ENCODE measurements at regions not wholly inside any gene's neighbourhood (a gene's known extent, or its start where the extent isn't known, plus 50 kb on each side); places are given as distances from the start of the nearest gene placed in this dataset.

DNA sequence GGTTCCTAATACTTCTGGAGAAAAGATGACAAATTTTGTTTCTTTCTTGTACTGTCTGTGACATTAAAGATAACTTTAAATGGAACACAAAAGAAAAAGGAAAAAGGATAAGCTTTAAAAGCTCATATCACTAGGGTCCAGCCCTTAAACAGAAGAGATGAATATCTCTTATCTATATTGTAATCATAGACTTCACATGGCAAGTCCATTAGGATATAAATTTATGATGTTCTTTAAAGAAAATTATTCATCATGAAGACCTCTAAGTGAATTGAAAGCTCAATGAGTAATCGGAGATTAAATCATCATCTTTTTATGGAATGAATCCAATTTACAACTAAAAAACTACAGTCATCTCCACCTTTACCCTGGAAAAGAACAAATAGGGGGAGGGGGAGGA lies 111.6 kb upstream of the SATB2 start:
- H3K4me2 ChIP-seq (ENCODE audit: control insufficient read depth, insufficient read depth): no peak overlapping the region
- H3K27me3 ChIP-seq (replicated peaks in 1 of 2; ENCODE audit: control insufficient read depth in 2 of 2, insufficient read depth in 2 of 2, low read length in 1 of 2): no peaks in the 10 kb centered on the region; a peak in 1 of 4 replicates
- ChIA-PET SMC1A (ENCODE audit: uncharacterized antibody, unreplicated experiment) (no interaction called here), CTCF (no interaction called here), RAD21 (ENCODE audit: unreplicated experiment) (no interaction called here), POLR2A (no interaction called here)
- no peak overlapping the region for H3K9ac ChIP-seq (ENCODE audit: control insufficient read depth, insufficient read depth, low read length)
- H3K36me3 ChIP-seq (ENCODE audit: control insufficient read depth in 2 of 2, insufficient read depth in 2 of 2, low read length in 1 of 2): no peaks in the 10 kb centered on the region
- H3K9me3 ChIP-seq (replicated peaks; ENCODE audit: control insufficient read depth, insufficient read depth, low read length): no peaks in the 10 kb centered on the region
- intact Hi-C loops (cut with micrococcal nuclease; ENCODE audit: unreplicated experiment) (no loop called here), in situ Hi-C loops (cut with MboI) (no loop called here)
- no peaks in the 10 kb centered on the region for H3K4me1 ChIP-seq (ENCODE audit: control insufficient read depth, insufficient read depth, low read length)
- no peak for DNase-seq (ENCODE audit: low read depth, low spot score)
- no peak overlapping the region for H3K27ac ChIP-seq (ENCODE audit: control insufficient read depth, insufficient read depth)
- no peaks in the 10 kb centered on the region for H3K79me2 ChIP-seq (ENCODE audit: control insufficient read depth, insufficient read depth, low read length)
- FAIRE-seq: no peak
- ATAC-seq: no peak
- no peak overlapping the region for H3K4me3 ChIP-seq
- H2AFZ ChIP-seq (ENCODE audit: control insufficient read depth, low read depth, low read length): no peak overlapping the region
- H4K20me1 ChIP-seq (ENCODE audit: control insufficient read depth, insufficient read depth): no peaks in the 10 kb centered on the region
- BruUV-seq (replicated peaks): no TSS peak
- WGBS (ENCODE audit: insufficient coverage, insufficient replicate concordance, low lambda C conversion rate, missing lambda C conversion rate): 0% methylated on average over 1 of the region's 1 CpG
- TF ChIP-seq SMC3 (IDR thresholded peaks at IDR 0.05; ENCODE audit: borderline replicate concordance, low read length) (no peak), FOXM1 (IDR thresholded peaks at IDR 0.05; ENCODE audit: low read depth, low read length) (no peak), KAT2A (conservative IDR thresholded peaks at IDR 0.05; ENCODE audit: control insufficient read depth, low read depth, low read length) (no peak), SMAD1 (IDR thresholded peaks at IDR 0.05; ENCODE audit: low read depth, partially characterized antibody) (no peak), PAX5 (IDR thresholded peaks at IDR 0.05; ENCODE audit: borderline replicate concordance, low read depth, low read length) (no peak), MEF2B (IDR thresholded peaks at IDR 0.05; ENCODE audit: partially characterized antibody, poor library complexity, severe bottlenecking) (no peak), GABPA (IDR thresholded peaks at IDR 0.05; ENCODE audit: low read depth) (no peak), RUNX3 (IDR thresholded peaks at IDR 0.05; ENCODE audit: low read length) (no peak), EZH2 (IDR thresholded peaks at IDR 0.05; ENCODE audit: borderline replicate concordance, control insufficient read depth, low read depth, low read length) (no peak), MTA2 (IDR thresholded peaks at IDR 0.05; ENCODE audit: low read depth) (no peak), STAT1 (conservative IDR thresholded peaks at IDR 0.05) (no peak), TCF12 (IDR thresholded peaks at IDR 0.05; ENCODE audit: low read depth, low read length) (no peak)
- TF ChIP-seq, protein P1, sequence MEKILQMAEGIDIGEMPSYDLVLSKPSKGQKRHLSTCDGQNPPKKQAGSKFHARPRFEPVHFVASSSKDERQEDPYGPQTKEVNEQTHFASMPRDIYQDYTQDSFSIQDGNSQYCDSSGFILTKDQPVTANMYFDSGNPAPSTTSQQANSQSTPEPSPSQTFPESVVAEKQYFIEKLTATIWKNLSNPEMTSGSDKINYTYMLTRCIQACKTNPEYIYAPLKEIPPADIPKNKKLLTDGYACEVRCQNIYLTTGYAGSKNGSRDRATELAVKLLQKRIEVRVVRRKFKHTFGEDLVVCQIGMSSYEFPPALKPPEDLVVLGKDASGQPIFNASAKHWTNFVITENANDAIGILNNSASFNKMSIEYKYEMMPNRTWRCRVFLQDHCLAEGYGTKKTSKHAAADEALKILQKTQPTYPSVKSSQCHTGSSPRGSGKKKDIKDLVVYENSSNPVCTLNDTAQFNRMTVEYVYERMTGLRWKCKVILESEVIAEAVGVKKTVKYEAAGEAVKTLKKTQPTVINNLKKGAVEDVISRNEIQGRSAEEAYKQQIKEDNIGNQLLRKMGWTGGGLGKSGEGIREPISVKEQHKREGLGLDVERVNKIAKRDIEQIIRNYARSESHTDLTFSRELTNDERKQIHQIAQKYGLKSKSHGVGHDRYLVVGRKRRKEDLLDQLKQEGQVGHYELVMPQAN (conservative IDR thresholded peaks at IDR 0.05): no peak
- TF ChIP-seq, protein P2, sequence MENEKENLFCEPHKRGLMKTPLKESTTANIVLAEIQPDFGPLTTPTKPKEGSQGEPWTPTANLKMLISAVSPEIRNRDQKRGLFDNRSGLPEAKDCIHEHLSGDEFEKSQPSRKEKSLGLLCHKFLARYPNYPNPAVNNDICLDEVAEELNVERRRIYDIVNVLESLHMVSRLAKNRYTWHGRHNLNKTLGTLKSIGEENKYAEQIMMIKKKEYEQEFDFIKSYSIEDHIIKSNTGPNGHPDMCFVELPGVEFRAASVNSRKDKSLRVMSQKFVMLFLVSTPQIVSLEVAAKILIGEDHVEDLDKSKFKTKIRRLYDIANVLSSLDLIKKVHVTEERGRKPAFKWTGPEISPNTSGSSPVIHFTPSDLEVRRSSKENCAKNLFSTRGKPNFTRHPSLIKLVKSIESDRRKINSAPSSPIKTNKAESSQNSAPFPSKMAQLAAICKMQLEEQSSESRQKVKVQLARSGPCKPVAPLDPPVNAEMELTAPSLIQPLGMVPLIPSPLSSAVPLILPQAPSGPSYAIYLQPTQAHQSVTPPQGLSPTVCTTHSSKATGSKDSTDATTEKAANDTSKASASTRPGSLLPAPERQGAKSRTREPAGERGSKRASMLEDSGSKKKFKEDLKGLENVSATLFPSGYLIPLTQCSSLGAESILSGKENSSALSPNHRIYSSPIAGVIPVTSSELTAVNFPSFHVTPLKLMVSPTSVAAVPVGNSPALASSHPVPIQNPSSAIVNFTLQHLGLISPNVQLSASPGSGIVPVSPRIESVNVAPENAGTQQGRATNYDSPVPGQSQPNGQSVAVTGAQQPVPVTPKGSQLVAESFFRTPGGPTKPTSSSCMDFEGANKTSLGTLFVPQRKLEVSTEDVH (IDR thresholded peaks at IDR 0.05; ENCODE audit: low read depth, partially characterized antibody): no peak
- TF ChIP-seq, protein P3, sequence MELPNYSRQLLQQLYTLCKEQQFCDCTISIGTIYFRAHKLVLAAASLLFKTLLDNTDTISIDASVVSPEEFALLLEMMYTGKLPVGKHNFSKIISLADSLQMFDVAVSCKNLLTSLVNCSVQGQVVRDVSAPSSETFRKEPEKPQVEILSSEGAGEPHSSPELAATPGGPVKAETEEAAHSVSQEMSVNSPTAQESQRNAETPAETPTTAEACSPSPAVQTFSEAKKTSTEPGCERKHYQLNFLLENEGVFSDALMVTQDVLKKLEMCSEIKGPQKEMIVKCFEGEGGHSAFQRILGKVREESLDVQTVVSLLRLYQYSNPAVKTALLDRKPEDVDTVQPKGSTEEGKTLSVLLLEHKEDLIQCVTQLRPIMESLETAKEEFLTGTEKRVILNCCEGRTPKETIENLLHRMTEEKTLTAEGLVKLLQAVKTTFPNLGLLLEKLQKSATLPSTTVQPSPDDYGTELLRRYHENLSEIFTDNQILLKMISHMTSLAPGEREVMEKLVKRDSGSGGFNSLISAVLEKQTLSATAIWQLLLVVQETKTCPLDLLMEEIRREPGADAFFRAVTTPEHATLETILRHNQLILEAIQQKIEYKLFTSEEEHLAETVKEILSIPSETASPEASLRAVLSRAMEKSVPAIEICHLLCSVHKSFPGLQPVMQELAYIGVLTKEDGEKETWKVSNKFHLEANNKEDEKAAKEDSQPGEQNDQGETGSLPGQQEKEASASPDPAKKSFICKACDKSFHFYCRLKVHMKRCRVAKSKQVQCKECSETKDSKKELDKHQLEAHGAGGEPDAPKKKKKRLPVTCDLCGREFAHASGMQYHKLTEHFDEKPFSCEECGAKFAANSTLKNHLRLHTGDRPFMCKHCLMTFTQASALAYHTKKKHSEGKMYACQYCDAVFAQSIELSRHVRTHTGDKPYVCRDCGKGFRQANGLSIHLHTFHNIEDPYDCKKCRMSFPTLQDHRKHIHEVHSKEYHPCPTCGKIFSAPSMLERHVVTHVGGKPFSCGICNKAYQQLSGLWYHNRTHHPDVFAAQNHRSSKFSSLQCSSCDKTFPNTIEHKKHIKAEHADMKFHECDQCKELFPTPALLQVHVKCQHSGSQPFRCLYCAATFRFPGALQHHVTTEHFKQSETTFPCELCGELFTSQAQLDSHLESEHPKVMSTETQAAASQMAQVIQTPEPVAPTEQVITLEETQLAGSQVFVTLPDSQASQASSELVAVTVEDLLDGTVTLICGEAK (IDR thresholded peaks at IDR 0.05; ENCODE audit: borderline replicate concordance): no peak
